ENCODE measurements at regions not wholly inside any gene's neighbourhood (a gene's known extent, or its start where the extent isn't known, plus 50 kb on each side); places are given as distances from the start of the nearest gene placed in this dataset.

GRCh38 chr20:41939659-41940058 is 321.5 kb upstream of the CHD6 start:
- DNase-seq = no peak

DNA sequence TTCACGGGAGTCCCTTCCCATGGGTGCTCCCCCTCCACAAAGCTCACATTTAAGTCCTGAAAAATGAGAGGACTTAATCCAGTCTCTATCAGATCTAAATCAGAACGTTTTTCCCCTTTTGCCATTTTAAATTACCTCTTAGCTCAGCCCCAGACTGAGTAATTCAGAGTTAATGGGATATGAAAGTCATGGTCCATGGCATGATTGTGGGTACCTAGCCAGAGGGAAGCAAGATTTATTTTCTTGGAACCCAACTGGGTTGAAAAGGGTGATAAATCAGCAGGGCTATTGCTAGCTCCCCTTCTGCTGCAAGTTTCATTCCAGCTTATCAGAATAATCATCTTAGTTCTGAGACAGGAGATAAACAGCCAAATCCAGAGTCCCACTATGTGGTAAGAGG is 320.2 kb upstream of the CHD6 start:
- no peak for DNase-seq

- no peak for DNase-seq
Observed at GRCh38 chr20:41935259-41935791, 317.1 kb upstream of the CHD6 start.

- DNase-seq = no peak
Observed at GRCh38 chr20:41932431-41932830, 314.3 kb upstream of the CHD6 start.

- DNase-seq = no peak
Observed at GRCh38 chr20:41927655-41928054, 309.5 kb upstream of the CHD6 start.

GRCh38 chr20:41927189-41927588 is 309.0 kb upstream of the CHD6 start:
- no peak for DNase-seq

GRCh38 chr20:41925476-41925875 is 307.3 kb upstream of the CHD6 start:
- no peak for DNase-seq

DNA sequence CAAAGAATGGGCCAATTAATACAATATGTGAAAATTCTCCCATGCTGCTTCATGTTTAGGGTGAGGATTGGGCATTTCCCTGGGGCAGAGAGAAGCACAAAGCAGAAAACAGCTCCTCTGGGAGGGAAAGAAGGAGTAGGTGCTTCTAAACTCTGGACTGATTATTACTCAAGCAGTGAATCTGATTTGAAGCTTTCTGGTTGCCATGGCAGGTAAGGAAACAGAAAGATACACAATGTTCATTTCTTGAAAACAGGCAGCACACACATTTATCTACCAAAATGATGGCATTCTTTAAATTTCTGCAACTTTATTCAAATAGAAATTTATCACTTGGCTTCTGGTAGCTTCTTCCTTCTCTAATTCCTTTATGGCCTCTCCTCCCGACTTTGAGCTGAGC is 305.4 kb upstream of the CHD6 start:
- DNase-seq = no peak

GRCh38 chr20:41913146-41913545 is 295.0 kb upstream of the CHD6 start:
- DNase-seq = no peak

GRCh38 chr20:41910558-41910957 is 292.4 kb upstream of the CHD6 start:
- no peak for DNase-seq

- DNase-seq = no peak
Observed at GRCh38 chr20:41905199-41905598, 287.0 kb upstream of the CHD6 start.

GRCh38 chr20:41903586-41903985 is 285.4 kb upstream of the CHD6 start:
- no peak for DNase-seq

GRCh38 chr20:41902346-41902745 is 284.2 kb upstream of the CHD6 start:
- no peak for DNase-seq

DNA sequence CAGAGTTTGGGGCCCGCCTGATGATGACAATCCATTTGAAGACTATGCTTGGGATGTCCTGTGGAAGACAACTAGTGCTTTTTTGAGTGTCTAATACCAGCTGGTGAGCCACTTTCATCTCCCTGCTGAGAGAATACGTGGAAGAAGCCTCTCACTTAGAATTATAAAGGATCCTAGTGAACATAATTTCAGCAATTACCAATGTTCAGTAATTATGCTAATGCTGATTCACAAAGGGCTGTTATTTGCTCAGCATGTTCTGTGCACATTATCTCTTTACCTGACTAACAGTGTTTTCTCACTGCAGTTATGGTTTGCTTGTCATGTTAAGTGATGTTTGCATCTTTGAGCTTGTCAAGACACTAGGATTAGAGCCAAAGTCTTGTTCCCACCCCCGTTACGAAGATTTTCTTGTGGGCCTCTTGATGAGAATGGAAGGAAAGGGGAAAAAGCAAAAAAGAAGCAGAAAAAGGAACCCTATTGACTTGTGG is 282.1 kb upstream of the CHD6 start:
- no peak for DNase-seq

GRCh38 chr20:41897708-41898107 is 279.5 kb upstream of the CHD6 start:
- no peak for DNase-seq

GRCh38 chr20:41895241-41896032 is 277.3 kb upstream of the CHD6 start:
- DNase-seq = no peak

DNA sequence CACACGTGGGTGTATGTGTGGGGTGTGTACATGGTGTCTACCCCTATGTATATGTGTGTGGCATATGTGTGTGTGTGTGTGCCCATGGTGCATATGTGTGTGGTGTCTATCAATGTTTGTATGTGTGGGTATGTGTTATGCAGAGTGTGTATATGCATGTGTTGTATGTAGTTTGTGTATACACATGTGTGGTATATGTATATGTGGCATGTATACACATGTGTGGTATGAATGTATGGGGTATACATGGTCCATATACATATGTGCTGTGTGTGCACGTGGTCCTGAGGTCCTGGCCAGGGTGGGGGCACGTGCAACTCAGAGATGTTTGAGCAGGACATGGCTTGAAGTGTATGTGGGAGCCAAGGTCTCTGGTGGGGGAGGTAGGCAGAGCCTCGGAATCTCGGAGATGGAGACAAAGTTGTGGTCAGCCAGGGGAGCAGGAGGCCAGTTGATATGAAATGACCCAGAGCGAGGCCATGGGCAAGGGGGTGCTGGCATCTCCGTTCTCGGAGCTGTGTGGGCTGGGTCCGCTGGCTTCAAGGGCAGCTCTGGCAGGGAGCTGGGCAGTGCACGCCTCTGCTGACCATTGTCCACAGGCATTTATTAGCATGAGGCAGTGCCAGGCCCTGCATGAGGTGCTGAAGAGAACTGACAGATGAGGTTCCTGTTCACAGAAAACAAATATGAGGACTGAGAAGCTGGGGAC is 276.2 kb upstream of the CHD6 start:
- DNase-seq = no peak

DNA sequence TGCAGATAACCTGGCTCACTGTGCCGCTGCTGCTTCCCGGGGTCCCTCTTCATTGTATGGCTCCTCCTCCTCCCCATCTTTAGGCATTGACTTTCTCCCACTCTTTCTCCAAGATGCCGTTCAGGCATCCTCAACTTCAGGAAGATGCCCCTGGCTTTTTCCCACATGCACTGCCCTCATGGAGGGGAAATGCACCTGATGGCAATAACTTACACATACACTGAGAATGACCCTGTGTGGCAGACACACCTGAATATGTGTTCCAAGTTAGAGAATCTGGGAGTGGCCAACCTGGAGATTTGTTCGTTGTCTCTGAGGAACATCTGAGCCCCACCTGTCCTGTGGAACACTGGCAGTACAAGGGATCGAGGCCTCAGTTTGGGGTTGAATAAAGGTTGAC is 273.9 kb upstream of the CHD6 start:
- no peak for DNase-seq

DNA sequence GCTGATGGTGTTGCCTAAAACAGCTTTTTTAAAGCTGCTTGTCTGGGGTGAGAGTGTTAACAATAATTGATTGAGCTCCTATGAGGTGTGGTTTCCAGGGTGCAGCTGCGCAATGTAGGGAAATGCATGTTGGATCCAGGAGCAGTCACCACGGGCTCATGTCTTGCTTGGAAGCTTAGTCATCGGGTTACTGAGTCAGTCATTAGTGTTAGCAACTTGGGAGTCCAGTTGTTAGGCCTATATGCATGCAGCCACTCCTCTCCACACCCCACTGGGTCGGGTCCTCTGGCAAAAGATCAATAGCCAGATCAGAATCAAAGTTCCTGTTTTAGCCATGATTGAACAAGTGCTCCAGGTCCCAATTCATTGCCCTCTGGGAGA is 271.7 kb upstream of the CHD6 start:
- DNase-seq = no peak

- no peak for DNase-seq
Observed at GRCh38 chr20:41889126-41889843, 271.1 kb upstream of the CHD6 start.

DNA sequence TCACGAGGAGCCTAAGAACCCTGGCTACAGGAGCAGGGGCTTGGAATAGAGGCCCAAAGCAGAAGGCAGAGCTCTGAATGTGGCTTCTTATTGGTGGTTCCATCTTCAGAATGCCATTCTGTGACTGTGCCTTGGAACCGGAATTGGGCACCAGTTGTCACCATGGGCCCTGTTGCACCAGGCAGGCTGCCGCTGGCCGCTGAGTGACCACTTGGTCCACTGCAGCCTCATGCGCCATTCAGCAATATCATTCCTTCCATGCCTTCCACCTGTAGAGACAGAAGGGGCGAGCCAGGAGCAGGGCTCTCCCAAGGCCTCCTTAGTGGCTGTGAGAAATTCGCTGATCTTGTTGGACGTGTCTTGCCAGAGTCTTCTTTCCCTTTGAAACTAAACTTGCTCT is 270.3 kb upstream of the CHD6 start:
- no peak for DNase-seq

DNA sequence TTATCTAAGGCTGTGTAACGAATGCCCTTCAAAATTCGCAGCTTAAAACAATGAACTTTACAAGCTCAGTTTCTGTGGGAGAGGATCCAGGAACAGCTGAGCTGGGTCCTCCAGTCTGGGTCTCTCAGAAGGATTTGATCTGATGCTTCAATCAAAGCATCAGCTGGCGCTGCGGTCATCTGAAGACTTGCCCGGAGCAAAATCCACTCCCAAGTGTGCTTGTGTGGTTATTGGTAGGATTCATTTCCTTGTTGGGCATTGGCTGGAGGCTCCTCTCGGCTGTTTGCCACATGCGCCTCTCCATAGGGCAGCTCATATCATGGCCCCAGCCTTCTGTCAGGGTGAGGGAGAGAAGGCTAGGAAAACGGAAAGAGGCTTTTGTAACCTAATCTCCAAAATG is 269.3 kb upstream of the CHD6 start:
- no peak for DNase-seq

GRCh38 chr20:41881466-41882046 is 263.4 kb upstream of the CHD6 start:
- no peak for DNase-seq
